B cell (primary cell): ENCODE measurements at regions not wholly inside any gene's neighbourhood (a gene's known extent, or its start where the extent isn't known, plus 50 kb on each side); places are given as distances from the start of the nearest gene placed in this dataset.

Experiments used
- EZH2 ChIP-seq: IDR thresholded peaks from 2 replicates; pipeline ENCODE4 v1.6.1; 2012; ENCODE audit warnings: borderline replicate concordance, low read depth, mild to moderate bottlenecking, moderate library complexity, low read length; ENCODE audit not compliant: insufficient read depth, poor library complexity, severe bottlenecking
- TF ChIP-seq, protein P1 (sequence below): fragments of 200-600 bp; IDR thresholded peaks from one replicate; pipeline ENCODE4 v1.8.0; 2022; ENCODE audit warnings: antibody characterized with exemption, mild to moderate bottlenecking

DNA sequence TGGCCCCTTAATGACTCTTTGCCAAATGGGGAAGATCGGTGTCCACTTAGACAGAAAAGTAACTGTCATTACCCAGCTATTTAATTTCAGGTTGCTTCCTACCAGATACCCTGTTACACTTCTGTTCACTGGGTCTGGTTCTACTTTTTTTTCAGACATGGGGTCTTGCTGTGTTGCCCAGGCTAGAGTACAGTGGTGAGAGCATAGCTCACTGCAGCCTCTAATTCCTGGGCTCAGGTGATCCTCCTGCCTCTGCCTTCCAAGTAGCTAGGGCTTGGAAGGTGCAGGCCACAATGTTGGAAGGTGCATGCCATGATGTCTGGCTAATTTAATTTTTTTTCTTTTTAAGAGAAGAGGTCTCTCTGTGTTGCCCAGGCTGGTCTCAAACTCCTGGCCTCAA lies 147.0 kb upstream of the ARHGAP5 start:
- TF ChIP-seq, protein P1, sequence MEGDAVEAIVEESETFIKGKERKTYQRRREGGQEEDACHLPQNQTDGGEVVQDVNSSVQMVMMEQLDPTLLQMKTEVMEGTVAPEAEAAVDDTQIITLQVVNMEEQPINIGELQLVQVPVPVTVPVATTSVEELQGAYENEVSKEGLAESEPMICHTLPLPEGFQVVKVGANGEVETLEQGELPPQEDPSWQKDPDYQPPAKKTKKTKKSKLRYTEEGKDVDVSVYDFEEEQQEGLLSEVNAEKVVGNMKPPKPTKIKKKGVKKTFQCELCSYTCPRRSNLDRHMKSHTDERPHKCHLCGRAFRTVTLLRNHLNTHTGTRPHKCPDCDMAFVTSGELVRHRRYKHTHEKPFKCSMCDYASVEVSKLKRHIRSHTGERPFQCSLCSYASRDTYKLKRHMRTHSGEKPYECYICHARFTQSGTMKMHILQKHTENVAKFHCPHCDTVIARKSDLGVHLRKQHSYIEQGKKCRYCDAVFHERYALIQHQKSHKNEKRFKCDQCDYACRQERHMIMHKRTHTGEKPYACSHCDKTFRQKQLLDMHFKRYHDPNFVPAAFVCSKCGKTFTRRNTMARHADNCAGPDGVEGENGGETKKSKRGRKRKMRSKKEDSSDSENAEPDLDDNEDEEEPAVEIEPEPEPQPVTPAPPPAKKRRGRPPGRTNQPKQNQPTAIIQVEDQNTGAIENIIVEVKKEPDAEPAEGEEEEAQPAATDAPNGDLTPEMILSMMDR: no peak
- no peak for TF ChIP-seq EZH2
